DOHH2 (cell line): ENCODE measurements at regions not wholly inside any gene's neighbourhood (a gene's known extent, or its start where the extent isn't known, plus 50 kb on each side); places are given as distances from the start of the nearest gene placed in this dataset.
A peak's percentile ranks its signal among the peaks of the same experiment; 100 is the strongest.

ENCODE experiments used
- H3F3A ChIP-seq: fragments of 200-600 bp; sonication (generic), shearing (Covaris generic); 2 replicates; pipeline ENCODE4 v1.6.0; 2016; ENCODE audit warnings: antibody characterized with exemption, mild to moderate bottlenecking; ENCODE audit not compliant: control insufficient read depth, insufficient read depth
- H3K27ac ChIP-seq: fragments of 200-600 bp; sonication (generic); 2 replicates; pipeline ENCODE4 v1.5.1; 2014; ENCODE audit warnings: low read depth, mild to moderate bottlenecking, low read length, moderate library complexity
- H3K27me3 ChIP-seq: fragments of 200-600 bp; sonication (generic); 2 replicates; pipeline ENCODE4 v1.6.1; 2014; ENCODE audit warnings: mild to moderate bottlenecking, low read length, mixed read lengths; ENCODE audit not compliant: control insufficient read depth
- H3K36me3 ChIP-seq: fragments of 200-600 bp; sonication (generic); 2 replicates; pipeline ENCODE4 v1.6.1; 2014; ENCODE audit warnings: mild to moderate bottlenecking, low read length, moderate library complexity, mixed read lengths; ENCODE audit not compliant: control insufficient read depth
- H3K4me1 ChIP-seq: fragments of 200-600 bp; sonication (generic); 2 replicates; pipeline ENCODE4 v1.6.1; 2014; ENCODE audit warnings: mild to moderate bottlenecking, low read length, mixed read lengths; ENCODE audit not compliant: control insufficient read depth
- H3K4me2 ChIP-seq: fragments of 200-600 bp; sonication (generic); 2 replicates; pipeline ENCODE4 v1.6.0; 2014; ENCODE audit warnings: mild to moderate bottlenecking, low read length, moderate library complexity
- H3K4me3 ChIP-seq: fragments of 200-600 bp; sonication (generic); 2 replicates; pipeline ENCODE4 v1.5.1; 2014; ENCODE audit warnings: mild to moderate bottlenecking, low read length, mixed read lengths
- H3K79me2 ChIP-seq: fragments of 200-600 bp; sonication (generic); 2 replicates; pipeline ENCODE4 v1.6.1; 2014; ENCODE audit warnings: mild to moderate bottlenecking, low read length, mixed read lengths; ENCODE audit not compliant: control insufficient read depth
- H3K9me2 ChIP-seq: fragments of 200-600 bp; sonication (generic); replicated peaks from 2 replicates; pipeline ENCODE4 v1.6.1; 2014; ENCODE audit warnings: mild to moderate bottlenecking, low read length, mixed read lengths; ENCODE audit not compliant: control insufficient read depth
- H3K9me3 ChIP-seq: fragments of 200-600 bp; sonication (generic); 2 replicates; pipeline ENCODE4 v1.6.1; 2014; ENCODE audit warnings: antibody characterized with exemption, low read length, mixed read lengths; ENCODE audit not compliant: control insufficient read depth, insufficient read depth
- H4K20me1 ChIP-seq: fragments of 200-600 bp; sonication (generic); 2 replicates; pipeline ENCODE4 v1.6.0; 2014; ENCODE audit warnings: low read depth, mild to moderate bottlenecking, antibody characterized with exemption, low read length, moderate library complexity; ENCODE audit not compliant: control insufficient read depth, insufficient read depth
- EZH2phosphoT487 ChIP-seq: fragments of 200-600 bp; sonication (generic); IDR thresholded peaks from 2 replicates; pipeline ENCODE4 v1.6.1; 2017; ENCODE audit warnings: borderline replicate concordance, mild to moderate bottlenecking, antibody characterized with exemption, low read length, moderate library complexity, mixed read lengths
- TF ChIP-seq, protein P1 (sequence below): fragments of 200-600 bp; sonication (generic); IDR thresholded peaks from one replicate; pipeline ENCODE4 v1.5.1; 2014; ENCODE audit warnings: antibody characterized with exemption, mild to moderate bottlenecking, low read depth, low read length; ENCODE audit not compliant: poor library complexity, severe bottlenecking

DNA sequence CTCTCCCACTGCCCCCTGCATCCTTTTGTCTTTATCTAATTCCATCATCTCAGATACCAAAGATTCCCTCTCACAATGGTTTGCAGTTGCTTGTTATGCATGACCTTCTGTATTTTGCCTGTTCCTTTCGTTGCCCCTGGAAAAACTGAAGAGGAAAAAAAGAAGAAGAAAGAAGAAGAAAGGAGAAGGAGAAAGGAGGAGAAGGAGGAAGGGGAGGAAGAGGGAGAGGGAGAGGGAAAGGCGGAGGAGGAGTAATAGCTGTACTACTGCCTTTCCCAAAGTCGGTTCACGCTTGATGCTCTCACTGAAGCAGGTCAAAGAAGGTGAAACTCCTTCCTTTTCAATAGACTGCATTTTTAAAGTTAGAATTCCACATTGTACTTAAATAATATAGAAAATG, 513.8 kb downstream of the PTPRC start:
- TF ChIP-seq, protein P1, sequence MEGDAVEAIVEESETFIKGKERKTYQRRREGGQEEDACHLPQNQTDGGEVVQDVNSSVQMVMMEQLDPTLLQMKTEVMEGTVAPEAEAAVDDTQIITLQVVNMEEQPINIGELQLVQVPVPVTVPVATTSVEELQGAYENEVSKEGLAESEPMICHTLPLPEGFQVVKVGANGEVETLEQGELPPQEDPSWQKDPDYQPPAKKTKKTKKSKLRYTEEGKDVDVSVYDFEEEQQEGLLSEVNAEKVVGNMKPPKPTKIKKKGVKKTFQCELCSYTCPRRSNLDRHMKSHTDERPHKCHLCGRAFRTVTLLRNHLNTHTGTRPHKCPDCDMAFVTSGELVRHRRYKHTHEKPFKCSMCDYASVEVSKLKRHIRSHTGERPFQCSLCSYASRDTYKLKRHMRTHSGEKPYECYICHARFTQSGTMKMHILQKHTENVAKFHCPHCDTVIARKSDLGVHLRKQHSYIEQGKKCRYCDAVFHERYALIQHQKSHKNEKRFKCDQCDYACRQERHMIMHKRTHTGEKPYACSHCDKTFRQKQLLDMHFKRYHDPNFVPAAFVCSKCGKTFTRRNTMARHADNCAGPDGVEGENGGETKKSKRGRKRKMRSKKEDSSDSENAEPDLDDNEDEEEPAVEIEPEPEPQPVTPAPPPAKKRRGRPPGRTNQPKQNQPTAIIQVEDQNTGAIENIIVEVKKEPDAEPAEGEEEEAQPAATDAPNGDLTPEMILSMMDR: no peak
- TF ChIP-seq EZH2phosphoT487: no peak
- H3K27ac ChIP-seq: peak overlapping the region; percentile 97
- peaks cover 82% of the 10 kb centered on the region for H3K4me1 ChIP-seq
- peaks cover 9% of the 10 kb centered on the region for H3K36me3 ChIP-seq
- no peaks in the 10 kb centered on the region for H3K9me2 ChIP-seq
- no peaks in the 10 kb centered on the region for H4K20me1 ChIP-seq
- H3F3A ChIP-seq: peaks cover 31% of the 10 kb centered on the region
- H3K4me2 ChIP-seq: peak overlapping the region; percentile 93
- H3K4me3 ChIP-seq: peak overlapping the region; percentile 80
- no peaks in the 10 kb centered on the region for H3K27me3 ChIP-seq
- 0 out of 2 replicates have a peak, but pooled peaks cover 3% of the 10 kb centered on the region for H3K9me3 ChIP-seq
- peaks cover 32% of the 10 kb centered on the region for H3K79me2 ChIP-seq

DNA sequence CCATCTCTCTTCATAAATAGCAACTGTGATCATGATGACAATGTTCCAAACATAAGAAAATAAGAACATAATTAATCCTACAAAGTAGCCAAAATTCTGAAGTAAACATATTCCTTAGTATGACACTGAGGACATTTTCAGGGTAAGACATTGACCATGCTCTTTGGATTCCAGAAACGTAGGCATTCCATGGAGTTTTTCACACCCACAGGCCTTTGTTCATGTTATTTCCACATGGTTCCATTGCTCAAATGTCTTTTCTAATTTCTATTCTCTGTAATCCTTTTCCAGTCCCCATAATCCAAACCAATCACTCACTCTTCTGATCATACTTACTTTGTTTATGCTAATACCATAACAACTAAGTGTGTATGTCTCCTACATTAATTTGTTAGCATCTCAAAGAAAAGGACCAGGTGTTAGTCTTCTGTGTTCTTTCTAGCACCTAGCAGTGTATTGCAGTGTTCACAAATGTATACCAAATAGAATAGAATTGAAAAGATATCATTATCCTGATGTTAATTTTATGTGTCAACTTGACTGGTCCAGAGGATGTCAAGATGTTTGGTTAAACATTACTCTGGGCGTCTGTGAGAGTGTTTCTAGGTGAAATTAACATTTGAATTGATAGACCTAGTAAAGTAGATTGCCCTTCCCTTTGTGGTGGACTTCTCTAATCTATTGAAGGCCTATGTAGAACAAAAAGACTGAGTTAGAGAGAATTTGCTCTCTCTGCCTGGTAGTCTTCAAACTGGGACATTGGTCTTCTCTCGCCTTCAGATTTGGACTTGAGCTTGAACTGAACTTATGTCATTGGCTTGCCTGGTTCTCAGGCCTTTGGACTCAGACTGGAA, 516.6 kb downstream of the PTPRC start:
- Histone ChIP-seq H3F3A (peaks cover 27% of the 10 kb centered on the region), H3K36me3 (peaks cover 9% of the 10 kb centered on the region), H3K9me3 (peaks cover 3% of the 10 kb centered on the region; the same call in 1 of the 2 replicates), H4K20me1 (no peaks in the 10 kb centered on the region), H3K4me2 (no peak overlapping the region), H3K9me2 (no peaks in the 10 kb centered on the region), H3K4me1 (peaks cover 64% of the 10 kb centered on the region), H3K27me3 (no peaks in the 10 kb centered on the region), H3K79me2 (peaks cover 8% of the 10 kb centered on the region), H3K4me3 (no peak overlapping the region), H3K27ac (peak overlapping the region; percentile 3; the same call in 1 of the 2 replicates)
- TF ChIP-seq EZH2phosphoT487: no peak
- TF ChIP-seq, protein P1: no peak

DNA sequence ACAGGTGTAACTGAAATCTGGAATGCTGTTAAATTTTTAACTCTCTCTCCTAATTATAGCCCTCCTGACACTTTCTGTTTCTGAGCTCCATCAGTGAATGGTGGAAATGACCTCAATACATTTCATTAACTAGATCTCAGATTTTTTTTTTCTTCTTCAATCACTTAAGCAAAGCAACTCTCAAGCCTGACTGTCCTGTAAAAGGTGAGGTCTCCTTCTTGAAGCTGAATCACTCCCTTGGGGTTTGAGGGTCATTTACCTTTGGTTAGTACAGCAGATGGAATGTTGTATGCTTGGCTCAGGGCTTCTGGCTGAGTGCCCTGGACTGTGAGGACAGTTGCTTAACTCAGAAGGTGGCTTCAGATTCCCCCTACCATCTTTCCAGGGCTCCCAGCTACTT, 518.7 kb downstream of the PTPRC start:
- no peak for TF ChIP-seq EZH2phosphoT487
- TF ChIP-seq, protein P1: no peak

More for the DNA sequence above, 518.7 kb downstream of the PTPRC start:
- Histone ChIP-seq H3K27me3 (no peaks in the 10 kb centered on the region), H3K27ac (no peak overlapping the region), H3K4me1 (peaks cover 72% of the 10 kb centered on the region), H3K9me2 (no peaks in the 10 kb centered on the region), H3K4me2 (no peak overlapping the region), H3K9me3 (peaks cover 3% of the 10 kb centered on the region; the same call in 1 of the 2 replicates), H3F3A (peaks cover 7% of the 10 kb centered on the region; the same call in 1 of the 2 replicates), H3K36me3 (peaks cover 9% of the 10 kb centered on the region), H4K20me1 (no peaks in the 10 kb centered on the region), H3K4me3 (no peak overlapping the region), H3K79me2 (no peaks in the 10 kb centered on the region)
